Uterus (tissue), 2 donors: ENCODE measurements at regions not wholly inside any gene's neighbourhood (a gene's known extent, or its start where the extent isn't known, plus 50 kb on each side); places are given as distances from the start of the nearest gene placed in this dataset.

ENCODE experiments used
- CTCF ChIP-seq, 4 experiments: fragments of 200-600 bp in 2 of 4; fragments of 450-650 bp in 2 of 4; sonication (generic) in 2 of 4; IDR thresholded peaks; one replicate each; pipeline ENCODE4 v1.5.1; 2016 to 2019; ENCODE audit warnings: antibody characterized with exemption in 4 of 4, mild to moderate bottlenecking in 2 of 4, moderate library complexity in 1 of 4
- POLR2A ChIP-seq, 2 donors: fragments of 450-650 bp; IDR thresholded peaks; one replicate each; pipeline ENCODE4 v1.6.1; 2016; ENCODE audit warnings: antibody characterized with exemption in 2 of 2, mild to moderate bottlenecking in 1 of 2, moderate library complexity in 1 of 2

GRCh38 chr14:43001731-43002130, 1395.1 kb downstream of the LRFN5 start:
- no peak for TF ChIP-seq CTCF (IDR thresholded peaks at IDR 0.05)
- TF ChIP-seq POLR2A (IDR thresholded peaks at IDR 0.05) = no peak
